K562 (cell line): ENCODE measurements at regions not wholly inside any gene's neighbourhood (a gene's known extent, or its start where the extent isn't known, plus 50 kb on each side); places are given as distances from the start of the nearest gene placed in this dataset.
A peak's percentile ranks its signal among the peaks of the same experiment; 100 is the strongest.

Experiments
- ATAC-seq: fragments of 200-7000 bp; cut with Tn5 transposase; 3 replicates; pipeline ENCODE4 v1.9.1; 2020; ENCODE audit warnings: moderate library complexity
- BruUV-seq: library from RNA; stranded (reverse); fragments of 400-500 nt; replicated peaks from 2 replicates; lab custom pipeline; 2021; lab: Mats Ljungman, UMichigan
- CTCF ChIA-PET: fragments of 300-600 bp; formaldehyde crosslinking; extraction: SDS; loops from one replicate; lab custom pipeline; 2021; ENCODE audit warnings: low intra/inter-chr PET ratio; lab: Yijun Ruan, JAX
- POLR2A ChIA-PET: fragments of 300-600, 350-650 bp; sonication (Branson Sonifier 250); formaldehyde crosslinking; extraction: SDS; loops from one replicate; lab custom pipeline; 2021; ENCODE audit warnings: antibody characterized with exemption, inconsistent platforms; lab: Yijun Ruan, JAX
- DNase-seq, 4 experiments: peaks; one replicate each; pipeline versions ENCODE4 v3.0.0 to v3.0.0-alpha.2; 2011 to 2018; ENCODE audit warnings: low spot score in 3 of 4, mixed read lengths in 3 of 4; ENCODE audit errors: extremely low read depth in 1 of 4
- FAIRE-seq: peaks from 2 replicates; lab custom pipeline; 2011; peaks lifted over from hg19 to GRCh38; lab: Jason Lieb, UNC
- H2AFZ ChIP-seq: 2 replicates; pipeline ENCODE4 v1.6.0; 2011; ENCODE audit warnings: low read depth, low read length, control low read depth, inconsistent platforms
- H3K27ac ChIP-seq: fragments of 200-600 bp; 3 replicates; pipeline ENCODE4 v1.8.0; 2011; ENCODE audit warnings: low read depth, mild to moderate bottlenecking, control low read depth, inconsistent platforms, low read length, moderate library complexity, mixed read lengths; ENCODE audit errors: extremely low read depth
- H3K27me3 ChIP-seq, 2 experiments: fragments of 300-600 bp in 1 of 2; 2 replicates in 1 of 2; 3 replicates in 1 of 2; pipeline versions ENCODE4 v1.6.0 to v1.8.0; 2011; ENCODE audit warnings: inconsistent platforms in 2 of 2, low read length in 2 of 2, mild to moderate bottlenecking in 1 of 2, mixed read lengths in 1 of 2, moderate library complexity in 1 of 2; ENCODE audit not compliant: control insufficient read depth in 2 of 2, insufficient read depth in 2 of 2
- H3K36me3 ChIP-seq: fragments of 300-600 bp; 3 replicates; pipeline ENCODE4 v1.8.0; 2011; ENCODE audit warnings: mild to moderate bottlenecking, low read length, inconsistent platforms; ENCODE audit not compliant: control insufficient read depth, insufficient read depth
- H3K4me1 ChIP-seq, 2 experiments: fragments of 200-600 bp in 1 of 2; replicated peaks in 1 of 2; 2 replicates in 1 of 2; 3 replicates in 1 of 2; pipeline versions ENCODE4 v1.5.1 to v1.8.0; 2011; ENCODE audit warnings: inconsistent platforms in 2 of 2, low read length in 2 of 2, mild to moderate bottlenecking in 1 of 2, mixed read lengths in 1 of 2, moderate library complexity in 1 of 2; ENCODE audit not compliant: control insufficient read depth in 2 of 2, insufficient read depth in 2 of 2
- H3K4me2 ChIP-seq: 2 replicates; pipeline ENCODE4 v1.6.1; 2011; ENCODE audit warnings: low read length, control low read depth, inconsistent platforms, mixed read lengths; ENCODE audit not compliant: insufficient read depth
- H3K4me3 ChIP-seq: fragments of 200-600 bp; sonication (generic), shearing (Covaris generic); 2 replicates; pipeline ENCODE4 v1.5.1; 2016; ENCODE audit warnings: control low read depth, inconsistent platforms
- H3K79me2 ChIP-seq: fragments of 200-600 bp; 3 replicates; pipeline ENCODE4 v1.8.0; 2011; ENCODE audit warnings: low read length, inconsistent platforms; ENCODE audit not compliant: control insufficient read depth, insufficient read depth
- H3K9ac ChIP-seq, 2 experiments: 2 replicates each; pipeline versions ENCODE4 v1.6.0 to v1.6.1; 2011; ENCODE audit warnings: low read depth in 2 of 2, low read length in 2 of 2, control low read depth in 1 of 2, inconsistent platforms in 1 of 2, mild to moderate bottlenecking in 1 of 2, mixed read lengths in 1 of 2; ENCODE audit not compliant: insufficient read depth in 1 of 2
- H3K9me1 ChIP-seq: one replicate; pipeline ENCODE4 v1.6.0; 2011; ENCODE audit warnings: inconsistent platforms, mild to moderate bottlenecking, low read length, moderate library complexity; ENCODE audit not compliant: control insufficient read depth, insufficient read depth
- H3K9me3 ChIP-seq: replicated peaks from 2 replicates; pipeline ENCODE4 v1.5.1; 2011; ENCODE audit warnings: low read depth, low read length, inconsistent platforms; ENCODE audit not compliant: control insufficient read depth, insufficient read depth
- H4K20me1 ChIP-seq: replicated peaks from 2 replicates; pipeline ENCODE4 v1.6.1; 2011; ENCODE audit warnings: low read length, inconsistent platforms, mixed read lengths; ENCODE audit not compliant: control insufficient read depth, insufficient read depth
- E2F1 ChIP-seq: sonication (generic); formaldehyde crosslinking; IDR thresholded peaks from 2 replicates; pipeline ENCODE4 v1.8.1; 2023; ENCODE audit warnings: mild to moderate bottlenecking, missing genetic modification reagents, moderate library complexity
- ELF4 ChIP-seq: fragments of 450-650 bp; formaldehyde crosslinking; IDR thresholded peaks from 2 replicates; pipeline ENCODE4 v1.4.0; 2022; ENCODE audit warnings: missing genetic modification characterization
- HINFP ChIP-seq: fragments of 450-650 bp; conservative IDR thresholded peaks from 2 replicates; pipeline ENCODE4 v1.6.1; 2016; ENCODE audit warnings: missing genetic modification characterization, low read depth, mild to moderate bottlenecking, control low read depth, missing compliant biosample characterization
- LCOR ChIP-seq: sonication (generic); formaldehyde crosslinking; IDR thresholded peaks from 2 replicates; pipeline ENCODE4 v1.8.0; 2022; ENCODE audit warnings: mild to moderate bottlenecking, missing genetic modification reagents
- PHB2 ChIP-seq: fragments of 450-650 bp; IDR thresholded peaks from 2 replicates; pipeline ENCODE4 v1.6.1; 2017; ENCODE audit warnings: low read depth
- PHF21A ChIP-seq: fragments of 450-650 bp; IDR thresholded peaks from 2 replicates; pipeline ENCODE4 v1.6.1; 2017; ENCODE audit warnings: low read depth, borderline replicate concordance
- PYGO2 ChIP-seq: fragments of 450-650 bp; IDR thresholded peaks from 2 replicates; pipeline ENCODE4 v1.6.1; 2016; ENCODE audit warnings: mild to moderate bottlenecking, missing genetic modification characterization, moderate library complexity, missing compliant biosample characterization
- SMAD4 ChIP-seq: fragments of 250-450 bp; sonication (Bioruptor Pico); conservative IDR thresholded peaks from 2 replicates; pipeline ENCODE4 v1.8.0; 2021; ENCODE audit warnings: inconsistent platforms, mild to moderate bottlenecking, moderate library complexity
- ZNF324 ChIP-seq: fragments of 250-450 bp; sonication (Bioruptor Pico); IDR thresholded peaks from 2 replicates; pipeline ENCODE4 v1.4.0; 2020; ENCODE audit warnings: mild to moderate bottlenecking
- WGBS: fragments of 100-300 bp; shearing (Covaris generic); methylation state at CpG from one replicate; pipeline ENCODE4 v1.1.6; 2016; ENCODE audit warnings: low coverage, mixed read lengths; ENCODE audit not compliant: insufficient coverage; ENCODE audit errors: missing lambda C conversion rate; 5-methylcytosine and 5-hydroxymethylcytosine counted together
- in situ Hi-C: fragments of 300-500 bp; cut with MboI; formaldehyde crosslinking; loops from 4 replicates; pipeline ENCODE4 v1.15.0; 2018; ENCODE audit warnings: inconsistent platforms, mixed read lengths
- intact Hi-C: fragments of 100-400 bp; cut with micrococcal nuclease; formaldehyde crosslinking; loops from 2 replicates; pipeline ENCODE4 v1.14.2; 2022
- TF ChIP-seq, protein P1 (sequence below): fragments of 450-650 bp; IDR thresholded peaks from 2 replicates; pipeline ENCODE4 v1.6.1; 2016
- TF ChIP-seq, protein P2 (sequence below): fragments of 250-450 bp; sonication (Bioruptor Pico); IDR thresholded peaks from 2 replicates; pipeline ENCODE4 v1.8.0; 2022; ENCODE audit warnings: moderate library complexity, mild to moderate bottlenecking, inconsistent platforms

DNA sequence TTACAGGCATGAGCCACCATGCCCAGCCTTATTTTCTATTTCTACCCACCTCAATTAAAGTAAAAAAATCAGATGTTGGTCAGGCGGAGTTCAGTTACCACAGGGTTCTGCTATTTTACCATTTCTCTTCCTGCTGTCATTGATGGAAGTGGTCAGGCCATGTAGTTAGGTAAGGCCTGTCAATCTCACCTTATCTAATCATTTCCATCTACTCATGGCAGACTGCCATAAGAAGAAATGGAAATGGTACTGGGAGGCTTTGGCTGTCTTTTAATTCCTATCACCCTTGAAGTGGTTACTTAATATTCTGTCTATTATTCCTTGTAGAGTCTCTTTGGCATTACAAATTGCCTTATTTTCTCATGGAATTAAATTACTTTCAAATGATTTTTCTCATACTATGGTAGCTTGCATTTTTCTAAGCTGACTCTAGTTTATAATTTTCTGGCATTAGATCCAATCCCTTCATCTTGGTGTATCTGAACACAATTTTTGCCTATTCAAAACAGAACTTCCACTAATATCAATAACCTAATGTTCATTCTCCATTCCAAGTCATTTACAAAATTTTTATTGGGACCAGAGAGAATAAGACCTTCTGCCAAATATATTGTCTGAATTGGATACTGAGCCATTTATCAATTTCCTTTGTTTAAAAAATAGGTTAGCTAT lies 198.7 kb downstream of the DACT1 start:
- H3K27ac ChIP-seq: no peak overlapping the region
- DNase-seq: no peak
- FAIRE-seq: no peak
- TF ChIP-seq SMAD4 (CRISPR knock-in tag) (no peak), PHF21A (no peak)
- TF ChIP-seq, protein P1, sequence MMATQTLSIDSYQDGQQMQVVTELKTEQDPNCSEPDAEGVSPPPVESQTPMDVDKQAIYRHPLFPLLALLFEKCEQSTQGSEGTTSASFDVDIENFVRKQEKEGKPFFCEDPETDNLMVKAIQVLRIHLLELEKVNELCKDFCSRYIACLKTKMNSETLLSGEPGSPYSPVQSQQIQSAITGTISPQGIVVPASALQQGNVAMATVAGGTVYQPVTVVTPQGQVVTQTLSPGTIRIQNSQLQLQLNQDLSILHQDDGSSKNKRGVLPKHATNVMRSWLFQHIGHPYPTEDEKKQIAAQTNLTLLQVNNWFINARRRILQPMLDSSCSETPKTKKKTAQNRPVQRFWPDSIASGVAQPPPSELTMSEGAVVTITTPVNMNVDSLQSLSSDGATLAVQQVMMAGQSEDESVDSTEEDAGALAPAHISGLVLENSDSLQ: peak; percentile 64; the same call in 1 of the 2 replicates
- H2AFZ ChIP-seq: no peak overlapping the region
- H3K27me3 ChIP-seq: peaks cover 0 to 5% of the 10 kb centered on the region in 2 experiments; a peak in 1 of 5 replicates
- no peaks in the 10 kb centered on the region for H3K36me3 ChIP-seq
- H3K9me1 ChIP-seq: no peaks in the 10 kb centered on the region
- intact Hi-C loops (no loop called here), in situ Hi-C loops (no loop called here)
- ChIA-PET CTCF (no interaction called here), POLR2A (no interaction called here)
- no peak for ATAC-seq
- no TSS peak for BruUV-seq
- no peaks in the 10 kb centered on the region for H3K4me1 ChIP-seq
- no peak overlapping the region for H3K9ac ChIP-seq
- no peak overlapping the region for H3K4me3 ChIP-seq
- no peaks in the 10 kb centered on the region for H3K79me2 ChIP-seq
- WGBS: 0% methylated on average over 1 of the region's 1 CpG
- H3K9me3 ChIP-seq: no peaks in the 10 kb centered on the region
- no peaks in the 10 kb centered on the region for H4K20me1 ChIP-seq
- H3K4me2 ChIP-seq: no peak overlapping the region

- TF ChIP-seq ELF4 (CRISPR knock-in tag): no peak
- no peak for TF ChIP-seq E2F1 (CRISPR knock-in tag)
- TF ChIP-seq ZNF324: no peak
- no peak for TF ChIP-seq PHB2
- no peak for TF ChIP-seq HINFP (tag)
- TF ChIP-seq, protein P2, sequence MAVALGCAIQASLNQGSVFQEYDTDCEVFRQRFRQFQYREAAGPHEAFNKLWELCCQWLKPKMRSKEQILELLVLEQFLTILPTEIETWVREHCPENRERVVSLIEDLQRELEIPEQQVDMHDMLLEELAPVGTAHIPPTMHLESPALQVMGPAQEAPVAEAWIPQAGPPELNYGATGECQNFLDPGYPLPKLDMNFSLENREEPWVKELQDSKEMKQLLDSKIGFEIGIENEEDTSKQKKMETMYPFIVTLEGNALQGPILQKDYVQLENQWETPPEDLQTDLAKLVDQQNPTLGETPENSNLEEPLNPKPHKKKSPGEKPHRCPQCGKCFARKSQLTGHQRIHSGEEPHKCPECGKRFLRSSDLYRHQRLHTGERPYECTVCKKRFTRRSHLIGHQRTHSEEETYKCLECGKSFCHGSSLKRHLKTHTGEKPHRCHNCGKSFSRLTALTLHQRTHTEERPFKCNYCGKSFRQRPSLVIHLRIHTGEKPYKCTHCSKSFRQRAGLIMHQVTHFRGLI (CRISPR knock-in tag): no peak
- TF ChIP-seq LCOR: no peak
- no peak for TF ChIP-seq PYGO2 (tag)
- no peaks in the 10 kb centered on the region for H3K36me3 ChIP-seq
- H4K20me1 ChIP-seq: no peaks in the 10 kb centered on the region
- no peak overlapping the region for H3K27ac ChIP-seq
- in situ Hi-C loops: no loop called here
- BruUV-seq: no TSS peak
- H3K9ac ChIP-seq: no peak overlapping the region
- no peaks in the 10 kb centered on the region for H3K9me3 ChIP-seq
- intact Hi-C loops: no loop called here
- H3K9me1 ChIP-seq: no peaks in the 10 kb centered on the region
- FAIRE-seq (no peak), ATAC-seq (no peak), DNase-seq (no peak)
- H3K4me1 ChIP-seq: no peaks in the 10 kb centered on the region
- H3K79me2 ChIP-seq: no peaks in the 10 kb centered on the region
- H2AFZ ChIP-seq: no peak overlapping the region
- POLR2A ChIA-PET: no interaction called here
- H3K4me2 ChIP-seq: no peak overlapping the region
- CTCF ChIA-PET: no interaction called here
- H3K4me3 ChIP-seq: no peak overlapping the region
- H3K27me3 ChIP-seq: no peaks in the 10 kb centered on the region
- WGBS: 4% methylated on average over 5 of the region's 5 CpGs
Measured at GRCh38 chr14:58839233-58839632, 201.5 kb downstream of the DACT1 start.
